NOMO-1 treated with dmso at 0.1 percent for 144 hours (cell line): ENCODE measurements at regions not wholly inside any gene's neighbourhood (a gene's known extent, or its start where the extent isn't known, plus 50 kb on each side); places are given as distances from the start of the nearest gene placed in this dataset.

Experiments
- DNase-seq: peaks from one replicate; lab custom pipeline; 2025; ENCODE audit not compliant: unreplicated experiment; lab: John Stamatoyannopoulos, UW

GRCh38 chr13:105996391-105997025, 539.0 kb downstream of the EFNB2 start:
- no peak for DNase-seq

GRCh38 chr13:105994340-105994739, 541.1 kb downstream of the EFNB2 start:
- DNase-seq = no peak

DNA sequence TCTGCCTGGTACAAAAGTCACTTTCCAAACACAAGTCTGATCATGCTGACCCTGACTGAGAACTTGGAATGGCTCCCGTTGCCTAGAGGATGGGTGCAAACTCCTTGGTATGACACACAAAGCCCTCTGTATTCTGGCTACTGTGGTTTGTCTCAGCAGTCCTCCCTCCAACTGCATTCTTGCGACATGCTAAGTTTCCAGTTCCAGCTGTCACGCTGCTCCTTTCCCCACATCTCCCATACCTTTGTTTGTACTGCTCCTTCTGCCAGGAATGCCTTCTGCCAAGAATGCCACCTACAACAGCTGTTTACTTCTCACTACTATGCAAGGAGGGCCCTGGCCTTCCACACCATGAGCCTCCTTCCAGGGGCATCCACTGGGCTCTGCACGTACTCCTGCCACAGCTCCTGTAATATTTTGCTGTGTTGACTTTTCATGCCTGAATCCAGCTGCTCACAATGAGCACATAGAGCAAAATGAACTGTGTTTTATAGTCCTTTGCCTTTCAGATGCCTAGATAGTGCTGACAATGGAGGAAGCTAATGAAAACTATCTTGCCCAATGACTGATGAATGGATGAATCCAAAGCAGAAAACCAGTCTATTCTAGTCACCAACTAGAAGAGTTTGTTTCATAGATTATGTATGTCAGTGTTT, 543.7 kb downstream of the EFNB2 start:
- DNase-seq = no peak

- no peak for DNase-seq
Observed at GRCh38 chr13:105991131-105991530, 544.3 kb downstream of the EFNB2 start.

GRCh38 chr13:105990256-105990958, 545.1 kb downstream of the EFNB2 start:
- DNase-seq = no peak

- no peak for DNase-seq
Observed at GRCh38 chr13:105984646-105985045, 550.8 kb downstream of the EFNB2 start.

DNA sequence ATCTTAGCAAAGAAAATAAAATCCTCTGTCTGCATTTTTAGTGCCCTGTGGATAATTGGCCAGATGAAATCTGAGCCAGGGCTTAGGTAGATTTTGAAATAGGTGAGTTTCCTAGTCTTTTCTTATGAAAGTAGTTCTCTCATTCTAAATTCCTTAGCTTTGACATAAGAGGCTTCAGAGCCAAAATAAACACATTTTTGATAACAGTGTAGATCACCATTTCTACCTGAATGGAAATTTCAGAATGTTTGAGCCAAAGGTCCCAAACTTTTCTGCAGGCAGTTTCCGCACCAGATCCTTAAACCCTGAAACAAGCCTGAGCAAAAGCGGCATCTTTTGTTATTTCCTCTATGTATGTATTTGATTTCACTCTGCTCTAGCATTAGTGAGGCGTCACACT, 551.2 kb downstream of the EFNB2 start:
- no peak for DNase-seq

DNA sequence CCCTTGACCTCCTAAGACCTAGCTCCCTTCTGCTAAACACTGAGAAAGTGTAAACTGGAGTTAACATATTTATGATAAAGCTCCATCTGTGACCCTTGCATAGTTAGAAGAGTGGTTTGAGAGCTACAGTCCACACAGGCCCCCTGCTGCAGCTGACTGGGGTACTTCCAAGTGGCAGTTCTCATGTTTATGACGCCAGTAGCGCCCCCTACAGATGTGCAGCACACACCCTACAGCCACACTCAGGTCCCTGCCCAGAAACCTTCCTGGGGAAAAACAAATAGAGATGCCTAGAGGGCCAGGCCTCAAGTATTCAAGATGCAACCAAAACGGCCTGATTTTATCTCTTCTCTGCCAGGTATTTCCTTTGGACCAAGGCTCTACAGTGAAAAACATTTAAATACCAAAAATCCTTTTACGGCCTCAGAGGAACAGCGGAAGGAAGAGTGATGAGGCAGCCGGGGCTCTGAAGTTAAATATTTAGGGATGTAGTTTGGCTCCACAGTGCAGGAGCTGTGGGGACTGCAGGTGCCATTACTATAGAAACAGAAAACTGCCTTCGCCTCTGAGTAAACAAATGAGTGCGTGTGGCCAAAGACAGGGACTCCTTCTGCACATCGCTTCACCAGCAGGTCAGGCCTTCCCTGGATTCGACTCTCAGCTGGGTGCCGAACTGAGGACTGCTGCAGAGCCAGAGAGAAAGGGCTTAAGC, 553.1 kb downstream of the EFNB2 start:
- no peak for DNase-seq

DNA sequence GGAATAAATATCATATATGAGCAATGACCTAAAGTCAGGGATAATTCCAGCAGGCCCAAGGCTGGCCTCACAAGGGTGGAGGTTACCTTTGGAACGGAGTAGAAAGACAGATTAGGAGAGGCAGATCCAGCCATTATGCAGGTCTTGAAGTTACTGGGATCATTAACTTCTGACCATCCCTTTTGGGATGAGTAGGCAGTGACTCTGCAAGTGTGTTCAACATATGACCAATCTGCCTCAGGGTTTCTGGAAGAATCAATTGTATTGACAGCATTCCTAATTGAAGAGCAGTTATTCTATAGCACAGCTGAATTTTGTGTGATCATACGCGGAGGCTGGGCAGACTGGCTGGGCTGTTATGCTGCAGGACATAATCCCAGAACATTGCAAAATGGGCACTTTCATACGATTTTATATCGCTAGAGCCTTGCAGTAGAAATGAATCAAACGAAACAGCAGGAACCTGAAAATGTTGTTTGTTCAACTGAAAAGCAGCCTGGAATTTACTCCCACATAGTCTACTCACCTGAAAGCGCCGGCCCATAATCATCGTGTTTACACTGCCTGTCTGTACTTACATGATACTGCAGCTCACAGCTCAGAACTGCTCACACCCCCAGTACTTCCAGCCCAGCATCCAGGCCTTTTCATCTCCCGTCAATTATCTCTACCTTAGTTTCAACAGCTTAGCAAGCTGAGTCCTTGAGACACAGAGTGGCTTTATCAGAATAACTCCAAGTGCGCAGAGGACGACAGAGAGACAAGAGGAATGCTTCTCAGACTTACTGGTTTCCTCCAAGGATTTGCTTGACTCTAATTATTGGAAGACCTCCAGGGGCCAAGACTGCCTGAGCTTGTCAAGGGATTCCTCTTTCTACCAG, 556.1 kb downstream of the EFNB2 start:
- DNase-seq = no peak

DNA sequence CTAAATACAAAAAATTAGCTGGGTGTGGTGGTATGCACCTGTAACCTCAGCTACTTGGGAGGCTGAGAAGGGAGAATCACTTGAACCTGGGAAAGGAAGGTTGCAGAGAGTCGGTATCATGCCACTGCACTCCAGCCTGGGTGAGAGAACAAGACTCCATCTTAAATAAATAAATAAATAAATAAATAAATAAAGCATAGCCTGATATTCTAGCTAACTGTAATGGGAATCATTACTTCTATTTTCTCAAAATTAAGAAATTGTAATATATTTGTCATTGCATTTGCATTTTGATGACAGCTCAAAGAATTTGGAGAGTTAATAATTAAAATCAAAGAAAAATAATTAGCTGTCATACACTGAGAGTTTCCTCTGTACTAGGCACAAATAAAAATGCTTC, 561.1 kb downstream of the EFNB2 start:
- no peak for DNase-seq

- no peak for DNase-seq
Observed at GRCh38 chr13:105972811-105973590, 562.5 kb downstream of the EFNB2 start.

DNA sequence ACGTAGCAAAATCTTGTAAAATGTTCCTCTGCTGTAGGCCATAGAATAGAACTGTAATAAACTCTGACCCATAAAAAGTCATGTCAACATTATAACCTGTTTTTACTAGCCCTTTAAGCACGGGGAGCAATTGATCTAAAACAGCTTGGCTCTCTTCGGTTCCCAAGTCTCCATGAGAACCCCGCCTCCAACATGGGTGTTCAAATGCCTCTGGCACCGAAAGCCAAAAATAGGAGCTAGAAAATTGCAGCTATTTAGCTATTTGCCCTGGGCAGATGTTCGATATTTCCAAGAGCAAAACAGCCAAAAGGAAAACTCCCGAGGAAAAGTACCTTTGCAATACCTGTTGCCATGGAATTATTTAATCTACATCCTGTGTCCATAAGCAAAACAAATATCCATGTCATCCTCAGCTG, 563.1 kb downstream of the EFNB2 start:
- no peak for DNase-seq

DNA sequence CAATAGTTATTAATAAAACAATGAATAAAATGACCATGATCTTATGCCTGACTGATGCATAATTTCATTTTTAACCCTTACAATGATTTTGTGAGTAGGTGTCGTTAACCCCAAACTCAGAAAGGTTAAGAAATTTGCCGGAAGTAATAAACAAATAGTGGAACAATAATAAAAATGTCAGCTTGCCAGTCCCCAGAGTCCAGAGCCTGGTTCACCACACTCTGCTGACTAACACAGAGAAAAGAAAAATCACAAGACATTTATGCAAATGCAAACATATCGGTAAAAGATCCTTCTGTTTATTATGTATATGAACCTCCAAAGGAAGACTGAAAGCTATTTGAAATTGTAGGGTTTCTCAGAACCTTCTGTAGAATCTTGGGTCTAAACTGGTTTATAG, 563.7 kb downstream of the EFNB2 start:
- no peak for DNase-seq

DNA sequence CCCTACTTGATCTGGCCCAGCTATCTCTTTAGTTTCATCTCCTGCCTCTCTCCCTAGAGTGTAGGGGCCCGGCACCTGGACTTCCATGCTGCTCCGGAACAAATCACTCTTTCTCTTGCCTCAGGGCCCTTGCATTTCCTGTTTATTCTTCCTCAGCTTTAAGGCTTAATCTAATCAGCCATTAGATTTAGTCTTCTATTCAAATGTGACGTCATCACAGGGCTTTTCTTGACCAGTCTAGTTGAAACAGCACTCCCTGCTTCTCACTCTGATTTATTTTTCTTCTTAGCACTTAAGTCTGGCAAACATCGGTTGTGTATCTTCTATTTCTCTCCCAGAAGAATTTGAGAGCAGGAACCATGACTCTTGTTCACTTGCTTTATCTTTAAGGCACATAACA, 564.1 kb downstream of the EFNB2 start:
- DNase-seq = no peak

- DNase-seq = no peak
Observed at GRCh38 chr13:105969761-105970160, 565.7 kb downstream of the EFNB2 start.

- no peak for DNase-seq
Observed at GRCh38 chr13:105965910-105966309, 569.6 kb downstream of the EFNB2 start.

GRCh38 chr13:105962080-105962479, 573.4 kb downstream of the EFNB2 start:
- no peak for DNase-seq

GRCh38 chr13:105961438-105961837, 574.0 kb downstream of the EFNB2 start:
- DNase-seq = no peak

- DNase-seq = no peak
Observed at GRCh38 chr13:105960326-105960725, 575.1 kb downstream of the EFNB2 start.

- no peak for DNase-seq
Observed at GRCh38 chr13:105959876-105960275, 575.6 kb downstream of the EFNB2 start.
